HCT116 (cell line): ENCODE measurements at regions not wholly inside any gene's neighbourhood (a gene's known extent, or its start where the extent isn't known, plus 50 kb on each side); places are given as distances from the start of the nearest gene placed in this dataset.

Source experiments
- ATAC-seq: fragments of 200-7000 bp; cut with Tn5 transposase; 2 replicates; pipeline ENCODE4 v1.9.1; 2020; ENCODE audit warnings: mild to moderate bottlenecking, moderate library complexity
- BruUV-seq: library from RNA; stranded (reverse); fragments of 400-500 nt; replicated peaks from 2 replicates; lab custom pipeline; 2021; lab: Mats Ljungman, UMichigan
- CTCF ChIA-PET: fragments of 300-600 bp; sonication (Branson Sonifier 250); formaldehyde crosslinking; loops from one replicate; lab custom pipeline; 2021; ENCODE audit warnings: antibody characterized with exemption; lab: Charles Lee
- POLR2A ChIA-PET: fragments of 300-600, 350-600 bp; sonication (Branson Sonifier 250); formaldehyde crosslinking; loops from one replicate; lab custom pipeline; 2021; ENCODE audit warnings: antibody characterized with exemption; lab: Charles Lee
- RAD21 ChIA-PET, 2 experiments: fragments of 300-600 bp; sonication (Branson Sonifier 250); formaldehyde crosslinking; loops; one replicate each; lab custom pipeline; 2023; ENCODE audit warnings: low total read pairs in 2 of 2; ENCODE audit not compliant: uncharacterized antibody in 2 of 2, unreplicated experiment in 2 of 2, low non-redundant PET in 1 of 2; lab: Charles Lee
- DNase-seq: peaks from one replicate; pipeline ENCODE4 v3.0.0-alpha.2; 2010; ENCODE audit warnings: low read depth, low spot score
- H2AFZ ChIP-seq: fragments of 200-600 bp; shearing (Covaris generic), sonication (generic); 2 replicates; pipeline ENCODE4 v1.6.1; 2017; ENCODE audit warnings: low read depth, mixed run types, mixed read lengths, antibody characterized with exemption, low read length; ENCODE audit not compliant: poor library complexity, severe bottlenecking
- H3K27ac ChIP-seq: 2 replicates; pipeline ENCODE4 v1.5.1; 2012; ENCODE audit warnings: low read depth, low read length
- H3K27me3 ChIP-seq: fragments of 200-600 bp; sonication (generic); 2 replicates; pipeline ENCODE4 v1.6.1; 2016; ENCODE audit warnings: mixed run types, low read length, mixed read lengths; ENCODE audit not compliant: insufficient read depth
- H3K36me3 ChIP-seq, 2 experiments: fragments of 200-500 bp in 1 of 2; fragments of 200-600 bp in 1 of 2; sonication (Bioruptor generic) in 1 of 2; sonication (generic) in 1 of 2; 2 replicates each; pipeline versions ENCODE4 v1.5.1 to v1.6.1; 2014 to 2016; ENCODE audit warnings: low read length in 2 of 2, inconsistent platforms in 1 of 2, mixed read lengths in 1 of 2, mixed run types in 1 of 2; ENCODE audit not compliant: insufficient read depth in 2 of 2, control insufficient read depth in 1 of 2
- H3K4me1 ChIP-seq, 2 experiments: fragments of 200-600 bp in 1 of 2; sonication (generic) in 1 of 2; 2 replicates each; pipeline versions ENCODE4 v1.5.1 to v1.6.1; 2012 to 2017; ENCODE audit warnings: low read length in 2 of 2, inconsistent platforms in 1 of 2, mild to moderate bottlenecking in 1 of 2, mixed read lengths in 1 of 2, mixed run types in 1 of 2, moderate library complexity in 1 of 2; ENCODE audit not compliant: insufficient read depth in 2 of 2, control insufficient read depth in 1 of 2
- H3K4me2 ChIP-seq: fragments of 200-600 bp; sonication (generic); 2 replicates; pipeline ENCODE4 v1.6.1; 2017; ENCODE audit warnings: mixed run types, low read length, mixed read lengths
- H3K4me3 ChIP-seq, 2 experiments: fragments of 200-600 bp in 1 of 2; sonication (generic) in 1 of 2; replicated peaks in 1 of 2; 2 replicates each; pipeline ENCODE4 v1.5.1; 2011 to 2016; ENCODE audit warnings: low read length in 2 of 2, control low read depth in 1 of 2, low read depth in 1 of 2, mild to moderate bottlenecking in 1 of 2, mixed read lengths in 1 of 2, mixed run types in 1 of 2
- H3K79me2 ChIP-seq: fragments of 200-600 bp; sonication (generic); 2 replicates; pipeline ENCODE4 v1.6.1; 2017; ENCODE audit warnings: mild to moderate bottlenecking, mixed run types, low read length, moderate library complexity, mixed read lengths; ENCODE audit not compliant: insufficient read depth
- H3K9ac ChIP-seq: fragments of 200-600 bp; sonication (generic); 2 replicates; pipeline ENCODE4 v1.6.1; 2016; ENCODE audit warnings: low read length, mixed read lengths
- H3K9me2 ChIP-seq: fragments of 200-600 bp; sonication (generic), shearing (Covaris generic); 2 replicates; pipeline ENCODE4 v1.6.1; 2017; ENCODE audit warnings: mixed run types, mild to moderate bottlenecking, moderate library complexity; ENCODE audit not compliant: insufficient read depth
- H3K9me3 ChIP-seq, 2 experiments: fragments of 200-500 bp in 1 of 2; fragments of 200-600 bp in 1 of 2; sonication (Bioruptor generic) in 1 of 2; sonication (generic) in 1 of 2; 2 replicates each; pipeline ENCODE4 v1.6.1; 2014 to 2017; ENCODE audit warnings: low read length in 2 of 2, mixed read lengths in 2 of 2, inconsistent platforms in 1 of 2, low read depth in 1 of 2, mild to moderate bottlenecking in 1 of 2, mixed run types in 1 of 2, moderate library complexity in 1 of 2; ENCODE audit not compliant: control insufficient read depth in 1 of 2, insufficient read depth in 1 of 2
- H4K20me1 ChIP-seq: fragments of 200-600 bp; sonication (generic), shearing (Covaris generic); 2 replicates; pipeline ENCODE4 v1.6.1; 2017; ENCODE audit warnings: mixed run types, mild to moderate bottlenecking, moderate library complexity; ENCODE audit not compliant: insufficient read depth
- CEBPB ChIP-seq: IDR thresholded peaks from 2 replicates; pipeline ENCODE4 v1.6.1; 2012; ENCODE audit warnings: low read depth
- CTCF ChIP-seq, 3 experiments: fragments of 200-600 bp in 1 of 3; sonication (generic) in 1 of 3; IDR thresholded peaks in 2 of 3; conservative IDR thresholded peaks in 1 of 3; 2 replicates each; pipeline ENCODE4 v1.5.1; 2012 to 2017; ENCODE audit warnings: low read depth in 2 of 3, low read length in 2 of 3, antibody characterized with exemption in 1 of 3, borderline replicate concordance in 1 of 3, control low read depth in 1 of 3, mild to moderate bottlenecking in 1 of 3, mixed read lengths in 1 of 3, mixed run types in 1 of 3, moderate library complexity in 1 of 3; ENCODE audit not compliant: insufficient read depth in 1 of 3
- EGR1 ChIP-seq: IDR thresholded peaks from 2 replicates; pipeline ENCODE4 v1.6.1; 2012; ENCODE audit warnings: low read depth
- ELF1 ChIP-seq: IDR thresholded peaks from 2 replicates; pipeline ENCODE4 v1.6.1; 2012; ENCODE audit warnings: low read depth, borderline replicate concordance
- EZH2 ChIP-seq: fragments of 200-600 bp; sonication (generic); IDR thresholded peaks from 2 replicates; pipeline ENCODE4 v1.6.1; 2017; ENCODE audit warnings: antibody characterized with exemption, mixed run types
- FOSL1 ChIP-seq: IDR thresholded peaks from 2 replicates; pipeline ENCODE4 v1.6.1; 2012; ENCODE audit warnings: low read depth
- JUND ChIP-seq: IDR thresholded peaks from 2 replicates; pipeline ENCODE4 v1.6.1; 2012
- MAX ChIP-seq: IDR thresholded peaks from 2 replicates; pipeline ENCODE4 v1.6.1; 2012
- POLR2AphosphoS5 ChIP-seq: IDR thresholded peaks from 2 replicates; pipeline ENCODE4 v1.6.1; 2011; ENCODE audit warnings: mild to moderate bottlenecking, low read depth, low read length, moderate library complexity
- RAD21 ChIP-seq: IDR thresholded peaks from 2 replicates; pipeline ENCODE4 v1.6.1; 2012; ENCODE audit warnings: low read depth, mild to moderate bottlenecking
- SP1 ChIP-seq: IDR thresholded peaks from 2 replicates; pipeline ENCODE4 v1.6.1; 2012; ENCODE audit warnings: low read depth
- TCF7L2 ChIP-seq: IDR thresholded peaks from 2 replicates; pipeline ENCODE4 v1.7.0; 2011; ENCODE audit warnings: borderline replicate concordance, inconsistent platforms; ENCODE audit not compliant: insufficient read depth, insufficient read length; ENCODE audit errors: extremely low read depth
- YY1 ChIP-seq: IDR thresholded peaks from 2 replicates; pipeline ENCODE4 v1.6.1; 2011; ENCODE audit warnings: low read length, low read depth, moderate library complexity, mild to moderate bottlenecking; ENCODE audit not compliant: insufficient replicate concordance; ENCODE audit errors: extremely low read depth
- ZFX ChIP-seq: fragments of 450-650 bp; IDR thresholded peaks from 2 replicates; pipeline ENCODE4 v1.6.1; 2017
- intact Hi-C: fragments of 100-400 bp; cut with micrococcal nuclease; formaldehyde crosslinking; loops from 2 replicates; pipeline ENCODE4 v1.10.0; 2022

GRCh38 chr11:71336996-71337754 is 84.8 kb upstream of the SHANK2 start:
- TF ChIP-seq POLR2AphosphoS5 (no peak), TCF7L2 (no peak), ELF1 (no peak), YY1 (no peak), EZH2 (no peak), MAX (no peak), ZFX (no peak), CEBPB (no peak), FOSL1 (no peak), RAD21 (no peak), EGR1 (no peak), SP1 (no peak), CTCF (IDR thresholded peaks at IDR 0.05 in 2 of 3, conservative IDR thresholded peaks at IDR 0.05 in 1 of 3; ENCODE audit: borderline replicate concordance in 1 of 3, insufficient read depth in 1 of 3, low read depth in 2 of 3, low read length in 2 of 3) (no peak), JUND (no peak)
- H3K4me3 ChIP-seq, result no peak overlapping the region
- no peak overlapping the region for H3K9ac ChIP-seq
- intact Hi-C loops, result no loop called here
- H3K4me1 ChIP-seq, result no peaks in the 10 kb centered on the region
- no peak overlapping the region for H3K27ac ChIP-seq
- no peak for DNase-seq
- POLR2A ChIA-PET, result no interaction called here
- no peaks in the 10 kb centered on the region for H3K79me2 ChIP-seq
- H3K9me2 ChIP-seq, result no peaks in the 10 kb centered on the region
- no peak overlapping the region for H3K4me2 ChIP-seq
- RAD21 ChIA-PET, result no interaction called here
- BruUV-seq, result no TSS peak
- H3K36me3 ChIP-seq, result no peaks in the 10 kb centered on the region
- no peaks in the 10 kb centered on the region for H4K20me1 ChIP-seq
- CTCF ChIA-PET, result no interaction called here
- peaks cover 7% of the 10 kb centered on the region; the same call in 1 of the 2 replicates for H3K27me3 ChIP-seq
- H3K9me3 ChIP-seq, result peaks cover 0 to 7% of the 10 kb centered on the region in 2 experiments; a peak in 2 of 4 replicates
- no peak for ATAC-seq
- H2AFZ ChIP-seq, result no peak overlapping the region
